ENCODE measurements at regions not wholly inside any gene's neighbourhood (a gene's known extent, or its start where the extent isn't known, plus 50 kb on each side); places are given as distances from the start of the nearest gene placed in this dataset.
A peak's percentile ranks its signal among the peaks of the same experiment; 100 is the strongest.

DNA sequence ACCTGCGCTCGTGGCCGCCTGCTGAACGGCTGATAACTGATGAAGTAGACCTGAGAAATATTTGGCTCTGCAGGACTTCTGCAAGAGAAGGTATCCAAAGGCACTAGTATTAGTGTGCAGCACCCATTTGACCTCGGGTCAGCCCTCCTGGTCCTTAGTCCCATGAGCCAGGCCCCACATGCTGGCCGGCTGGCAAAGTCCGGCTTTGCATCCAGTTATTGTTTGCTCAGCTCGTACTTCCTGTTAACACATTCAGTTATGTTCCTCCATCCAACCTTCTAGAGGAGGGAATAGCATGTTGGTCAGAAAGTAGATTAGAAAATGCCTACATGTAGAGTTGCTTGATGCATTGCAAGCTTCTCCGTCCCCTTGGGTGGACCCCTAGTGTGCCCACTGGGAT is 385.7 kb upstream of the RGMA start:
- H3K27ac ChIP-seq (ENCODE audit: poor library complexity, severe bottlenecking), result no peak overlapping the region
- DNase-seq (ENCODE audit: low spot score) (no peak), ATAC-seq (ENCODE audit: low read depth) (no peak)

GRCh38 chr15:93469994-93470393 is 381.0 kb upstream of the RGMA start:
- H3K27me3 ChIP-seq (ENCODE audit: insufficient read depth, poor library complexity, severe bottlenecking), result no peaks in the 10 kb centered on the region
- ATAC-seq (ENCODE audit: low read depth), result no peak

More for the DNA sequence above, 385.7 kb upstream of the RGMA start:
- Histone ChIP-seq H3K9me3 (ENCODE audit: severe bottlenecking) (no peaks in the 10 kb centered on the region), H3K27me3 (ENCODE audit: insufficient read depth, poor library complexity, severe bottlenecking) (no peaks in the 10 kb centered on the region), H3K36me3 (ENCODE audit: low read depth) (no peaks in the 10 kb centered on the region), H3K4me1 (ENCODE audit: insufficient read depth, poor library complexity, severe bottlenecking) (no peaks in the 10 kb centered on the region), H3K4me3 (ENCODE audit: severe bottlenecking) (no peak overlapping the region)
- TF ChIP-seq CTCF (IDR thresholded peaks at IDR 0.05; ENCODE audit: poor library complexity, severe bottlenecking), result no peak

DNA sequence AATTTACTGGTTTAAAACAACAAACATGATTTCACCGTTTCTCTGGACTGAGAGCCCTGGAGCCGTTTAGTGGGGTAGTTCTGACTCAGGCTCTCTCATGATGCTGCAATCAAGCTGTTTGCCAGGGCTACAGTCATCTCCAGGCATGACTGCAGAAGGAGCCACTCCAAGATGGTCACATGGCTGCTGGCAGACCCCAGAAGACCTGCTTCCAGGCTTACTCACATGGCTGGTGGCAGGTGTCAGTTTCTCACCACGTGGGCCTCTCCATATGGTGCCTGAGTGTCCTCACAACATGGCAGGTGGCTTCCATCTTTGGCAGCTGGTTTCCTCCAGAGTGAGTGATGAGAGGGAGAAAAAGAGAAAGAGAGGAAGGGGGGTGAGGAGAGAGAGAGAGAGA is 378.3 kb upstream of the RGMA start:
- no peak for DNase-seq (ENCODE audit: low spot score)
- H3K9me3 ChIP-seq (ENCODE audit: severe bottlenecking), result peaks cover 3% of the 10 kb centered on the region
- ATAC-seq (ENCODE audit: low read depth), result peak; percentile 68
- no peaks in the 10 kb centered on the region for H3K36me3 ChIP-seq (ENCODE audit: low read depth)
- no peak overlapping the region for H3K27ac ChIP-seq (ENCODE audit: poor library complexity, severe bottlenecking)
- no peak overlapping the region for H3K4me3 ChIP-seq (ENCODE audit: severe bottlenecking)
- no peaks in the 10 kb centered on the region for H3K4me1 ChIP-seq (ENCODE audit: insufficient read depth, poor library complexity, severe bottlenecking)
- TF ChIP-seq CTCF (IDR thresholded peaks at IDR 0.05; ENCODE audit: poor library complexity, severe bottlenecking), result no peak
- H3K27me3 ChIP-seq (ENCODE audit: insufficient read depth, poor library complexity, severe bottlenecking), result no peaks in the 10 kb centered on the region

More at GRCh38 chr15:93469994-93470393, 381.0 kb upstream of the RGMA start:
- Histone ChIP-seq H3K4me3 (ENCODE audit: severe bottlenecking) (no peak overlapping the region), H3K9me3 (ENCODE audit: severe bottlenecking) (peaks cover 3% of the 10 kb centered on the region), H3K36me3 (ENCODE audit: low read depth) (no peaks in the 10 kb centered on the region), H3K27ac (ENCODE audit: poor library complexity, severe bottlenecking) (no peak overlapping the region), H3K4me1 (ENCODE audit: insufficient read depth, poor library complexity, severe bottlenecking) (no peaks in the 10 kb centered on the region)
- DNase-seq (ENCODE audit: low spot score), result no peak
- TF ChIP-seq CTCF (IDR thresholded peaks at IDR 0.05; ENCODE audit: poor library complexity, severe bottlenecking), result no peak

DNA sequence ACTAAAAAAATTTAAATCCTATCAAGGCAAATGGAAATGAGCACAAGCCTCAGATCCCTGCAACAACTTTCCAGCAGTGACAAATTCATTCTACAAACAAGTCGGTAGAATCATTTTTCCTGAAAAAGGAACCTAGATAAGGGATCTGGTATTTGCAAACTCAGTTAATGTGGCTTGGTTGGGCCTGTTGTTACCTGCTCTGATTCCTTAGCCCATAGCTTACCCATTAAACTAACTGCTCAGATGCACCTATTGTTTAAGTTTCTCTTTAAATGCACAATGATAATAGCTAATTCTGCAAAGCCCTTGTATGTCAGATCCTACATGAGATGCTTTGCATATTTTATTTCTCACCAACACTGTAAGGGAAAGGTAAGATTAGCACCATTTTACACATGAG is 377.4 kb upstream of the RGMA start:
- no peaks in the 10 kb centered on the region for H3K27me3 ChIP-seq (ENCODE audit: insufficient read depth, poor library complexity, severe bottlenecking)
- no peak for DNase-seq (ENCODE audit: low spot score)
- no peak for TF ChIP-seq CTCF (IDR thresholded peaks at IDR 0.05; ENCODE audit: poor library complexity, severe bottlenecking)

GRCh38 chr15:93462690-93463089 is 373.7 kb upstream of the RGMA start:
- Histone ChIP-seq H3K9me3 (ENCODE audit: severe bottlenecking) (no peaks in the 10 kb centered on the region), H3K4me3 (ENCODE audit: severe bottlenecking) (no peak overlapping the region), H3K4me1 (ENCODE audit: insufficient read depth, poor library complexity, severe bottlenecking) (no peaks in the 10 kb centered on the region), H3K27me3 (ENCODE audit: insufficient read depth, poor library complexity, severe bottlenecking) (no peaks in the 10 kb centered on the region), H3K36me3 (ENCODE audit: low read depth) (no peaks in the 10 kb centered on the region), H3K27ac (ENCODE audit: poor library complexity, severe bottlenecking) (no peak overlapping the region)
- DNase-seq (ENCODE audit: low spot score) (no peak), ATAC-seq (ENCODE audit: low read depth) (no peak)
- TF ChIP-seq CTCF (IDR thresholded peaks at IDR 0.05; ENCODE audit: poor library complexity, severe bottlenecking), result no peak

More for the DNA sequence above, 377.4 kb upstream of the RGMA start:
- no peaks in the 10 kb centered on the region for H3K4me1 ChIP-seq (ENCODE audit: insufficient read depth, poor library complexity, severe bottlenecking)
- no peaks in the 10 kb centered on the region for H3K36me3 ChIP-seq (ENCODE audit: low read depth)
- H3K4me3 ChIP-seq (ENCODE audit: severe bottlenecking), result no peak overlapping the region
- peak; percentile 66; the same call in 2 of the 3 replicates for ATAC-seq (ENCODE audit: low read depth)
- H3K27ac ChIP-seq (ENCODE audit: poor library complexity, severe bottlenecking), result no peak overlapping the region
- peaks cover 3% of the 10 kb centered on the region for H3K9me3 ChIP-seq (ENCODE audit: severe bottlenecking)

Data from RWPE2 (cell line).